Heart left ventricle (tissue), 16 donors: ENCODE measurements at regions not wholly inside any gene's neighbourhood (a gene's known extent, or its start where the extent isn't known, plus 50 kb on each side); places are given as distances from the start of the nearest gene placed in this dataset.
"Not testable (repeated sequence)": the region's sequence is repeated elsewhere in the genome, so short reads cannot be mapped to it uniquely, and the experiment has no call there.

Source experiments
- ATAC-seq, 4 donors: fragments of 200-7000 bp; cut with Tn5 transposase; one replicate each; pipeline ENCODE4 v1.9.1; 2020 to 2022; ENCODE audit warnings: moderate library complexity in 4 of 4, mild to moderate bottlenecking in 3 of 4, moderate number of reproducible peaks in 1 of 4
- DNase-seq, 5 donors: peaks; one replicate each; pipeline ENCODE4 v3.0.0-alpha.2; 2020
- H3K27ac ChIP-seq, 12 donors: fragments of 200-600 bp; sonication (generic) in 4 of 12; one replicate each; pipeline versions ENCODE4 v1.5.0 to v1.8.0; 2016 to 2022; ENCODE audit warnings: mild to moderate bottlenecking in 2 of 12
- H3K27me3 ChIP-seq, 9 donors: fragments of 200-600 bp; sonication (generic) in 2 of 9; one replicate each; pipeline versions ENCODE4 v1.5.1 to v1.8.0; 2016 to 2022; ENCODE audit warnings: mild to moderate bottlenecking in 3 of 9
- H3K36me3 ChIP-seq, 9 donors: fragments of 200-600 bp; sonication (generic) in 2 of 9; one replicate each; pipeline versions ENCODE4 v1.5.0 to v1.8.0; 2018 to 2022; ENCODE audit warnings: mild to moderate bottlenecking in 2 of 9
- H3K4me1 ChIP-seq, 12 donors: fragments of 200-600 bp; sonication (generic) in 4 of 12; one replicate each; pipeline versions ENCODE4 v1.5.0 to v1.8.0; 2016 to 2022; ENCODE audit warnings: mild to moderate bottlenecking in 3 of 12
- H3K4me3 ChIP-seq, 12 donors: fragments of 200-600 bp; sonication (generic) in 4 of 12; one replicate each; pipeline versions ENCODE4 v1.5.0 to v1.8.0; 2017 to 2022; ENCODE audit warnings: mild to moderate bottlenecking in 9 of 12, moderate library complexity in 4 of 12
- H3K9me3 ChIP-seq, 12 donors: fragments of 200-600 bp; sonication (generic) in 4 of 12; one replicate each; pipeline versions ENCODE4 v1.5.0 to v1.8.0; 2016 to 2022; ENCODE audit warnings: mild to moderate bottlenecking in 1 of 12
- POLR2A ChIP-seq, 2 donors: fragments of 450-650 bp; IDR thresholded peaks; one replicate each; pipeline ENCODE4 v1.6.1; 2017; ENCODE audit warnings: antibody characterized with exemption in 2 of 2, mild to moderate bottlenecking in 2 of 2, moderate library complexity in 2 of 2
- WGBS, 4 donors: extraction: QIAGEN DNeasy Blood & Tissue Kit in 2 of 4; methylation state at CpG; one replicate each; pipeline versions ENCODE4 v1.1.5 to v1.1.7; 2013 to 2018; 5-methylcytosine and 5-hydroxymethylcytosine counted together
- intact Hi-C, 10 donors: fragments of 100-400 bp; cut with DNase I; formaldehyde crosslinking; loops; one replicate each; pipeline versions ENCODE4 v1.11.1 to v1.14.2; 2022
- TF ChIP-seq, protein P1 (sequence below), 12 donors: fragments of 200-600 bp; sonication (generic) in 4 of 12; IDR thresholded peaks; one replicate each; pipeline versions ENCODE4 v1.5.0 to v1.8.0; 2018 to 2022; ENCODE audit warnings: antibody characterized with exemption in 12 of 12, mild to moderate bottlenecking in 5 of 12
- donor health status: ischemic (EF 13 %, LVEDD 7.1; RV severe dilation, severe dysfunction).
- donor health status: healthy with polysubstance abuse.
- donor health status: DM: no; HTN: yes; CAD: no.
- donor health status: DM: no; HTN: no; CAD: no.
- donor health status: ischemic (EF 25% LVEDD 6.9; RV normal size, moderate dysfunction).
- donor health status: ischemic (EF 25% LVEDD 5.7; RV mildly dilated, moderate dysfunction).
- donor health status: healthy.
- donor health status: DM: yes; HTN: yes; CAD: no.
- donor health status: ischemic (EF 35%, LVEDD 5.7; RV mildly dilated, moderate dysfunction).
- donor health status: nonischemic (EF 11% LVEDD 7.7; RV severe dilation, severe dysfunction).
- donor health status: DM: yes; HTN: yes; CAD: no.
- donor health status: PGD.
- donor health status: ischemic (EF 29% LVEDD 5.4; RV normal size, mild dysfunction).
- donor health status: nonischemic (EF 23%, LVEDD 6.1; RV moderate dilation, normal function).

DNA sequence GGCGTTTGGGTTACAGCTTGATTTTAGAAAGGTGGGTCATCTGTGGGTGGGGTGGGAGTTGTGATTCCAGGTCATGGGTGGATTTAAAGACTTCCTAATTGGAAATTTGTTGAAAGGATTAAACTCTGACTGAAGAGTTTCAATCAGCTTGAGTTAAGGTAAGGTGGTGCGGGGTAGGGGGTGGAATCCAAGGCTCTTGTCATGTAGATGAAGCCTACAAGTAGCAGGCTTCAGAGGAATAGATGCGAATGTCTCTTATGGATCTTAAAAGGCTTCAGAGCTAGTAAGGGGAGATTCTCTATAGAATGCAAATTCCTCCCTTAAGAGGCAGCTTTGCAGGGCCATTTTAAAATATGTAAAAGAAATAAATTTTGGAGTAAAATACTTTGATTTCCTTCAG lies 645.3 kb downstream of the FRK start:
- Histone ChIP-seq H3K9me3 (peaks cover 0 to 16% (median 0%) of the 10 kb centered on the region in 12 donors), H3K4me3 (no peak overlapping the region), H3K27ac (no peak overlapping the region), H3K27me3 (no peaks in the 10 kb centered on the region), H3K4me1 (no peaks in the 10 kb centered on the region), H3K36me3 (no peaks in the 10 kb centered on the region)
- 38 to 53% (median 43%) methylated on average over 3 of the region's 3 CpGs for WGBS, 4 donors
- DNase-seq (no peak), ATAC-seq (no peak)
- TF ChIP-seq, protein P1, sequence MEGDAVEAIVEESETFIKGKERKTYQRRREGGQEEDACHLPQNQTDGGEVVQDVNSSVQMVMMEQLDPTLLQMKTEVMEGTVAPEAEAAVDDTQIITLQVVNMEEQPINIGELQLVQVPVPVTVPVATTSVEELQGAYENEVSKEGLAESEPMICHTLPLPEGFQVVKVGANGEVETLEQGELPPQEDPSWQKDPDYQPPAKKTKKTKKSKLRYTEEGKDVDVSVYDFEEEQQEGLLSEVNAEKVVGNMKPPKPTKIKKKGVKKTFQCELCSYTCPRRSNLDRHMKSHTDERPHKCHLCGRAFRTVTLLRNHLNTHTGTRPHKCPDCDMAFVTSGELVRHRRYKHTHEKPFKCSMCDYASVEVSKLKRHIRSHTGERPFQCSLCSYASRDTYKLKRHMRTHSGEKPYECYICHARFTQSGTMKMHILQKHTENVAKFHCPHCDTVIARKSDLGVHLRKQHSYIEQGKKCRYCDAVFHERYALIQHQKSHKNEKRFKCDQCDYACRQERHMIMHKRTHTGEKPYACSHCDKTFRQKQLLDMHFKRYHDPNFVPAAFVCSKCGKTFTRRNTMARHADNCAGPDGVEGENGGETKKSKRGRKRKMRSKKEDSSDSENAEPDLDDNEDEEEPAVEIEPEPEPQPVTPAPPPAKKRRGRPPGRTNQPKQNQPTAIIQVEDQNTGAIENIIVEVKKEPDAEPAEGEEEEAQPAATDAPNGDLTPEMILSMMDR (IDR thresholded peaks at IDR 0.05), result no peak
- intact Hi-C loops, result no loop called here

DNA sequence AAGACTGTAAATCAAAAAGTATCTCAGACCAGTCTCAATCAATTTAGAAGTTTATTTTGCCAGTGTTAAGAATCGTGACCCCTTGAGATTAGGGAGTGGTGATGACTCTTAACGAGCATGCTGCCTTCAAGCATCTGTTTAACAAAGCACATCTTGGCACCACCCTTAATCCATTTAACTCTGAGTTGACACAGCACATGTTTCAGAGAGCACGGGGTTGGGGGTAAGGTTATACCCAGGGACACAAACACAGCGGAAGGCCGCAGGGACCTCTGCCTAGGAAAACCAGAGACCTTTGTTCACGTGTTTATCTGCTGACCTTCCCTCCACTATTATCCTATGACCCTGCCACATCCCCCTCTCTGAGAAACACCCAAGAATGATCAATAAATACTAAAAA lies 645.8 kb downstream of the FRK start:
- H3K4me1 ChIP-seq, DNase-seq, H3K27ac ChIP-seq, H3K4me3 ChIP-seq, H3K27me3 ChIP-seq, ATAC-seq, intact Hi-C loops, H3K36me3 ChIP-seq: not testable (repeated sequence)
- H3K9me3 ChIP-seq, result peaks cover 0 to 16% (median 0%) of the 10 kb centered on the region in 12 donors
- 38 to 45% (median 42%) methylated on average over 6 of the region's 6 CpGs for WGBS, 4 donors

- H3K9me3 ChIP-seq, result peaks cover 0 to 4% (median 0%) of the 10 kb centered on the region in 12 donors
- no peaks in the 10 kb centered on the region for H3K4me1 ChIP-seq
- DNase-seq (no peak), ATAC-seq (no peak)
- no peak overlapping the region for H3K4me3 ChIP-seq
- no peak overlapping the region for H3K27ac ChIP-seq
- 37 to 45% (median 43%) methylated on average over 2 of the region's 2 CpGs for WGBS, 4 donors
- intact Hi-C loops, result no loop called here
- H3K36me3 ChIP-seq, result no peaks in the 10 kb centered on the region
- TF ChIP-seq, protein P1 (IDR thresholded peaks at IDR 0.05), result no peak
- TF ChIP-seq POLR2A (IDR thresholded peaks at IDR 0.05), result no peak
- no peaks in the 10 kb centered on the region for H3K27me3 ChIP-seq
These were observed 648.9 kb downstream of the FRK start for GRCh38 chr6:115411756-115412155.

- Histone ChIP-seq H3K9me3 (peaks cover 0 to 14% (median 0%) of the 10 kb centered on the region in 12 donors), H3K27ac (no peak overlapping the region), H3K27me3 (no peaks in the 10 kb centered on the region), H3K4me1 (no peaks in the 10 kb centered on the region), H3K4me3 (no peak overlapping the region), H3K36me3 (no peaks in the 10 kb centered on the region)
- whole genome bisulfite sequencing, 4 donors, result 83 to 94% (median 88%) methylated on average over 1 of the region's 1 CpG
- TF ChIP-seq, protein P1 (IDR thresholded peaks at IDR 0.05), result no peak
- no peak for TF ChIP-seq POLR2A (IDR thresholded peaks at IDR 0.05)
- intact Hi-C loops, result no loop called here
- DNase-seq (no peak), ATAC-seq (no peak)
These were observed 656.2 kb downstream of the FRK start for GRCh38 chr6:115404446-115404845.

GRCh38 chr6:115398607-115399006 lies 662.1 kb downstream of the FRK start:
- no peak overlapping the region for H3K4me3 ChIP-seq
- no peaks in the 10 kb centered on the region for H3K27me3 ChIP-seq
- H3K9me3 ChIP-seq, result peaks cover 0 to 14% (median 0%) of the 10 kb centered on the region in 12 donors
- ATAC-seq (no peak), DNase-seq (no peak)
- no peaks in the 10 kb centered on the region for H3K4me1 ChIP-seq
- no peak for TF ChIP-seq POLR2A (IDR thresholded peaks at IDR 0.05)
- 85 to 90% (median 86%) methylated on average over 1 of the region's 1 CpG for WGBS, 4 donors
- intact Hi-C loops, result no loop called here
- H3K36me3 ChIP-seq, result no peaks in the 10 kb centered on the region
- H3K27ac ChIP-seq, result no peak overlapping the region
